ENCODE measurements at regions not wholly inside any gene's neighbourhood (a gene's known extent, or its start where the extent isn't known, plus 50 kb on each side); places are given as distances from the start of the nearest gene placed in this dataset.

- no peak for TF ChIP-seq CTCF (conservative IDR thresholded peaks at IDR 0.05; ENCODE audit: low read length)
- no peak for TF ChIP-seq EZH2phosphoT487 (IDR thresholded peaks at IDR 0.05; ENCODE audit: borderline replicate concordance, low read depth, low read length)
Measured at GRCh38 chr5:120086081-120086480, 378.0 kb upstream of the PRR16 start.

All from OCI-LY7 (cell line).